ENCODE measurements at regions not wholly inside any gene's neighbourhood (a gene's known extent, or its start where the extent isn't known, plus 50 kb on each side); places are given as distances from the start of the nearest gene placed in this dataset.
"Not testable (repeated sequence)": the region's sequence is repeated elsewhere in the genome, so short reads cannot be mapped to it uniquely, and the experiment has no call there.

DNA sequence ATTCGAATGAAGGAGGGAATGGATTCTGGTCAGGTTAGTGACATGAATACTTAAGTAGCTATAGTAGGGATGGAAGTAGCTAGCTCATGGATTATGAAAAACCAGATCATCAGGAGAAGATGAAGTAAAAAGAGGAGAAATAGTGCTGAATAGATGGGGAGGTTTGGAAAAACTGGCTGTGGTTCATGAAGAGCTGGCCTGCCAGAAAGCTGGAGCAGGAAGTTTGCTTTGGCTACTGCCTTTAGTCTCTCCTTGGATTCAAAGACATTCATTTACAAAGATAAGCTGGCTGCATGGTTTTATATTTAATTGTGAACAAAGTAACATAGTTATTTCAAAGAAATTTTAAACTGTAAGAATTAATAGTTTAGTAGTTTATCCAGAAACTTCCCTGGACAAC lies 567.0 kb downstream of the RIT2 start:
- H3K36me3 ChIP-seq (ENCODE audit: control insufficient read depth in 2 of 3, insufficient read depth in 3 of 3, low read length in 3 of 3), result no peaks in the 10 kb centered on the region
- DNase-seq, result no peak
- no peak overlapping the region for H3K9ac ChIP-seq (ENCODE audit: low read length in 3 of 3)
- TF ChIP-seq, protein P1, sequence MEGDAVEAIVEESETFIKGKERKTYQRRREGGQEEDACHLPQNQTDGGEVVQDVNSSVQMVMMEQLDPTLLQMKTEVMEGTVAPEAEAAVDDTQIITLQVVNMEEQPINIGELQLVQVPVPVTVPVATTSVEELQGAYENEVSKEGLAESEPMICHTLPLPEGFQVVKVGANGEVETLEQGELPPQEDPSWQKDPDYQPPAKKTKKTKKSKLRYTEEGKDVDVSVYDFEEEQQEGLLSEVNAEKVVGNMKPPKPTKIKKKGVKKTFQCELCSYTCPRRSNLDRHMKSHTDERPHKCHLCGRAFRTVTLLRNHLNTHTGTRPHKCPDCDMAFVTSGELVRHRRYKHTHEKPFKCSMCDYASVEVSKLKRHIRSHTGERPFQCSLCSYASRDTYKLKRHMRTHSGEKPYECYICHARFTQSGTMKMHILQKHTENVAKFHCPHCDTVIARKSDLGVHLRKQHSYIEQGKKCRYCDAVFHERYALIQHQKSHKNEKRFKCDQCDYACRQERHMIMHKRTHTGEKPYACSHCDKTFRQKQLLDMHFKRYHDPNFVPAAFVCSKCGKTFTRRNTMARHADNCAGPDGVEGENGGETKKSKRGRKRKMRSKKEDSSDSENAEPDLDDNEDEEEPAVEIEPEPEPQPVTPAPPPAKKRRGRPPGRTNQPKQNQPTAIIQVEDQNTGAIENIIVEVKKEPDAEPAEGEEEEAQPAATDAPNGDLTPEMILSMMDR (IDR thresholded peaks at IDR 0.05; ENCODE audit: borderline replicate concordance, extremely low read depth, insufficient read depth), result no peak
- intact Hi-C loops (cut with DNase I), result no loop called here
- H3K4me1 ChIP-seq (ENCODE audit: control insufficient read depth in 2 of 3, insufficient read depth in 2 of 3, low read depth in 1 of 3, low read length in 3 of 3), result no peaks in the 10 kb centered on the region
- H3K27ac ChIP-seq (ENCODE audit: low read depth in 2 of 2, low read length in 2 of 2), result no peak overlapping the region
- H3K4me3 ChIP-seq (ENCODE audit: low read length in 3 of 3), result no peak overlapping the region
- H3K9me3 ChIP-seq (ENCODE audit: control insufficient read depth in 2 of 3, insufficient read depth in 1 of 3, low read length in 3 of 3), result no peaks in the 10 kb centered on the region
- FAIRE-seq, result no peak
- no peaks in the 10 kb centered on the region for H3K27me3 ChIP-seq (ENCODE audit: control insufficient read depth, insufficient read depth, low read length)

DNA sequence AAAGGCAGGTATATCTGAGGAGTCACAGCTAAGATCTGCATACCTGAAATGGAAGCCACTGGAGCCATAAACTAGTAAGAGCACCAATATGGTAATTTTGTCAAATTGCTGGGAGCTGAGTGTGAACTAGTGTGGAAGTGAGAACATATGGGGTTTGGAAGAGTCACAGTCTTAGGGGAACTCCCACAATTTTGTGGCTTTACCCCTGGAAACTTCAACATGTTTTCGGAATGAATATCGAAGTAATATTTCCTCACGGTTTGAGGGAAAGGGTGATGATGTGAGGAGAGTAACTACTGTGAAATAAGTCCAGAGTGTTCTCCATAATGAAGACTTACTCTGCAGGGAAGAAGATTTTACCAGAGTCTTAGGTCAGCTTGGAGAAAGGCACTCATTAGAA lies 565.9 kb downstream of the RIT2 start:
- H3K4me3 ChIP-seq (ENCODE audit: low read length in 3 of 3), result no peak overlapping the region
- intact Hi-C loops (cut with DNase I), result no loop called here
- H3K4me1 ChIP-seq (ENCODE audit: control insufficient read depth in 2 of 3, insufficient read depth in 2 of 3, low read depth in 1 of 3, low read length in 3 of 3), result no peaks in the 10 kb centered on the region
- no peak overlapping the region for H3K9ac ChIP-seq (ENCODE audit: low read length in 3 of 3)
- no peaks in the 10 kb centered on the region for H3K27me3 ChIP-seq (ENCODE audit: control insufficient read depth, insufficient read depth, low read length)
- H3K27ac ChIP-seq (ENCODE audit: low read depth in 2 of 2, low read length in 2 of 2), result no peak overlapping the region
- DNase-seq (no peak), FAIRE-seq (no peak)
- TF ChIP-seq, protein P1 (IDR thresholded peaks at IDR 0.05; ENCODE audit: borderline replicate concordance, extremely low read depth, insufficient read depth), result no peak
- no peaks in the 10 kb centered on the region for H3K9me3 ChIP-seq (ENCODE audit: control insufficient read depth in 2 of 3, insufficient read depth in 1 of 3, low read length in 3 of 3)
- H3K36me3 ChIP-seq (ENCODE audit: control insufficient read depth in 2 of 3, insufficient read depth in 3 of 3, low read length in 3 of 3), result no peaks in the 10 kb centered on the region

DNA sequence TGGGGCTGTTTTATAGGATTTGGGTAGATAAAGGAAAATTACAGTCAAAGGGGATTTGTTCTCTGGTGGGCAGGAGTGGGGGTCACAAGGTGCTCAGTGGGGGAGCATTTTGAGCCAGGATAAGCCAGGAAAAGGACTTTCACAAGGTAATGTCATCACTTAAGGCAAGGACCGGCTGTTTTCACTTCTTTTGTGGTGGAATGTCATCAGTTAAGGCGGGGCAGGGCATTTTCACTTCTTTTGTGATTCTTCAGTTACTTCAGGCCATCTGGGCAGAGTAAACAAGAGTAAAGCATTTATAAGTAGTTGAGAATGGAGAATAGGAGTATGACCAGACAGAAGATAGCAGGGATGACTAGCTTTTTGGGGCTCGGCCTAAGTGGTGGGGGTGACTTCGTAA lies 562.9 kb downstream of the RIT2 start:
- H3K9ac ChIP-seq (ENCODE audit: low read length in 3 of 3); H3K4me1 ChIP-seq (ENCODE audit: control insufficient read depth in 2 of 3, insufficient read depth in 2 of 3, low read depth in 1 of 3, low read length in 3 of 3); H3K9me3 ChIP-seq (ENCODE audit: control insufficient read depth in 2 of 3, insufficient read depth in 1 of 3, low read length in 3 of 3); DNase-seq; H3K27ac ChIP-seq (ENCODE audit: low read depth in 2 of 2, low read length in 2 of 2); FAIRE-seq; H3K27me3 ChIP-seq (ENCODE audit: control insufficient read depth, insufficient read depth, low read length); H3K4me3 ChIP-seq (ENCODE audit: low read length in 3 of 3); intact Hi-C loops (cut with DNase I); H3K36me3 ChIP-seq (ENCODE audit: control insufficient read depth in 2 of 3, insufficient read depth in 3 of 3, low read length in 3 of 3): not testable (repeated sequence)

DNA sequence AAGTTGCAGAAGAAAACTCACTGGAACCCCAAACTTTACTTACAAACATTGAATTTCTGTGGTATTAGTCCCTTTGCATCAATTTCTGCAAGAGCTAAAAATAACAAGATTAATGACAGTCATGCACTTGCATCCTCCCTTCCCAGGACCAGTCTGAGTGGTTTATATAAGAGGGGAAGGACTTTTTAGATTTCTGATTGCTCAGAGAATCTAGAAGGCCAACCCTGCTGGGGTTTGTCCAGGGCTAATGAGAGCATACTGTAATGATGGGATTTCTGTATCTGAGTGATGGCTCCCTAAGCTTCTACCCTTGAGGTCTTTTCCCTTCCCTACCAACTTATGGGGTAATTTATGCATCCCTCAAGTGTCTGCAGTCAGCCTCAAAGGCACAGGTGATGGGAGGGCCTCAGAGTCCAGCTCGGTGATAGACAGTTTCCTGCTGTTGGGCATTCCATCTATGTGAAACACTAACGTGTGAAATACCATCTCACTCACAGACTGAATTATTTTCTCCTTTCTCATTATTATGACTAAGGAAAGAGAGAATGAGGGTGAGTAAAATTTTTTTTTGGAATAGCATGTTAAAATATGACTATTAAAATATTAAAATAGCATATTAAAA lies 556.3 kb downstream of the RIT2 start:
- no peak overlapping the region for H3K4me3 ChIP-seq (ENCODE audit: low read length in 3 of 3)
- H3K9ac ChIP-seq (ENCODE audit: low read length in 3 of 3), result no peak overlapping the region
- DNase-seq (no peak), FAIRE-seq (no peak)
- H3K36me3 ChIP-seq (ENCODE audit: control insufficient read depth in 2 of 3, insufficient read depth in 3 of 3, low read length in 3 of 3), result no peaks in the 10 kb centered on the region
- intact Hi-C loops (cut with DNase I), result no loop called here
- H3K4me1 ChIP-seq (ENCODE audit: control insufficient read depth in 2 of 3, insufficient read depth in 2 of 3, low read depth in 1 of 3, low read length in 3 of 3), result no peaks in the 10 kb centered on the region
- H3K27ac ChIP-seq (ENCODE audit: low read depth in 2 of 2, low read length in 2 of 2), result no peak overlapping the region
- no peaks in the 10 kb centered on the region for H3K9me3 ChIP-seq (ENCODE audit: control insufficient read depth in 2 of 3, insufficient read depth in 1 of 3, low read length in 3 of 3)
- no peaks in the 10 kb centered on the region for H3K27me3 ChIP-seq (ENCODE audit: control insufficient read depth, insufficient read depth, low read length)
- TF ChIP-seq, protein P1 (IDR thresholded peaks at IDR 0.05; ENCODE audit: borderline replicate concordance, extremely low read depth, insufficient read depth), result no peak
